Activated naive CD4-positive, alpha-beta T cell treated with anti-CD3 and anti-CD28 coated beads, Interleukin-2, amount 50 U/mL, for 24 hours (primary cell): ENCODE measurements at regions not wholly inside any gene's neighbourhood (a gene's known extent, or its start where the extent isn't known, plus 50 kb on each side); places are given as distances from the start of the nearest gene placed in this dataset.
"Not testable (repeated sequence)": the region's sequence is repeated elsewhere in the genome, so short reads cannot be mapped to it uniquely, and the experiment has no call there.

Experiments
- H3K27ac Mint-ChIP-seq: one replicate; pipeline ENCODE4 v1.8.0; 2021; ENCODE audit warnings: mild to moderate bottlenecking, mixed read lengths
- H3K27me3 Mint-ChIP-seq: one replicate; pipeline ENCODE4 v1.8.0; 2021; ENCODE audit warnings: mixed read lengths
- H3K36me3 Mint-ChIP-seq: one replicate; pipeline ENCODE4 v1.8.0; 2021; ENCODE audit warnings: mixed read lengths
- H3K4me1 Mint-ChIP-seq: one replicate; pipeline ENCODE4 v1.8.0; 2021; ENCODE audit warnings: mixed read lengths
- H3K4me3 Mint-ChIP-seq: one replicate; pipeline ENCODE4 v1.8.0; 2021; ENCODE audit warnings: mild to moderate bottlenecking, mixed read lengths
- H3K9me3 Mint-ChIP-seq: one replicate; pipeline ENCODE4 v1.8.0; 2021; ENCODE audit warnings: mixed read lengths

DNA sequence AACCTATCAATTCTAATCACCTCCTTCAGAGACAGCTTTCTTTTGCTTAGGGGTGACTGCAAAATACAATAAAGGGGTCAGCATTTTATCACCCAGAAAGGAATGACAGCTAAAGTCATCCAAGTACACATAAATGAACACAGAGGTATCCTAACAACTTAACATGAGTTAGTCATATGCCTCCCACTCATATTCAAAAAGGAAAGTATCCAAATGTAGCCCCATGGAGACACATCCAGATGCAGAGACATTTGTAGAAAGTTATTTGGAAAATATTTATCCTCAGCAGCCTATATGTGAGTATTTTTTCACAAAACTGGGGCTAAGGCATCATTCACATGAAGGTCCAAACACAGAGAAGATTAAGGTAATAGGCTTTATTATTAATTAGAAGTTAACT is 1579.7 kb upstream of the SLC39A10 start:
- Mint-ChIP-seq H3K27me3 (no peaks in the 10 kb centered on the region), H3K4me3 (no peak overlapping the region), H3K27ac (no peak overlapping the region), H3K9me3 (no peaks in the 10 kb centered on the region), H3K36me3 (no peaks in the 10 kb centered on the region), H3K4me1 (no peaks in the 10 kb centered on the region)

DNA sequence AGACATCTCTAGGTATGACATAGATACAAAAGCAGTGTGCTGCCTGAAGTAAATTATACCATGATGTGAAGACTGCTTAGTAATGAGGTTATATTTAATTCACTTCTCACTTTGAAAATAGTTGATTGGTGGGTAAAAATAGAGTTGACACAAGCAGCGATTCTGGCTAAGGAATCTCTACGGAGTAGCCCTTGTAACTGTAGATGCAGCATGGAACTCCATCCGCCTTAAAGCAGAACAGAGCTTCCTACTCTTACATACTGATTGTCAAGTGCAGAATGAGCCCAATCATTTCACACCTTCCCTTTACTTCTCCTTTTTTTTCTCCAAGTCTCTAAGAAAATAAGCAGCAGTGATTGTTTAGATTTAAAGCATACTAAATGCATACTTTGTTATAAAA is 1594.6 kb upstream of the SLC39A10 start:
- no peak overlapping the region for H3K4me3 Mint-ChIP-seq

DNA sequence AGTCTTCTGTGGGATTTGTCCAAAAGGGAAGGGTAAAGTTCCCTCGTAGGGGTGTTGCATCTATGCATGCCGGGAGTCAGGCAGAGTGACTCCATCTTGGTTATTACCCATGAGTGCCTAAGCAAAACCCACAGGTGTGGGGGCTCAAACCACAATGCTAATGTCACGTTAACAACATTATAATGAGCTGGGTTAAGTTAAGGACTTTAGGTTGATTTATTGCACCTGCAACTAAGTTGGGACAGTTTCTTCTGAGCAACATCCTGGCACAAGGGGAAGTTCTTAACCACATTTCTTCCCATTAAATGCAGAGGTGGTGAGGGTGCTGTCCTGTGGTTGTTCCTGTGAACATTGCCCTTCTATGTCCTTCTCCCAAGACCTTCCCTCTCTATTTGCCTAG is 1596.8 kb upstream of the SLC39A10 start:
- H3K36me3 Mint-ChIP-seq: no peaks in the 10 kb centered on the region
- H3K9me3 Mint-ChIP-seq: no peaks in the 10 kb centered on the region
- no peak overlapping the region for H3K4me3 Mint-ChIP-seq
- no peaks in the 10 kb centered on the region for H3K4me1 Mint-ChIP-seq
- no peaks in the 10 kb centered on the region for H3K27me3 Mint-ChIP-seq
- H3K27ac Mint-ChIP-seq: no peak overlapping the region

More for the DNA sequence above, 1594.6 kb upstream of the SLC39A10 start:
- no peaks in the 10 kb centered on the region for H3K36me3 Mint-ChIP-seq
- H3K4me1 Mint-ChIP-seq: no peaks in the 10 kb centered on the region
- H3K27me3 Mint-ChIP-seq: no peaks in the 10 kb centered on the region
- H3K9me3 Mint-ChIP-seq: no peaks in the 10 kb centered on the region
- H3K27ac Mint-ChIP-seq: no peak overlapping the region

DNA sequence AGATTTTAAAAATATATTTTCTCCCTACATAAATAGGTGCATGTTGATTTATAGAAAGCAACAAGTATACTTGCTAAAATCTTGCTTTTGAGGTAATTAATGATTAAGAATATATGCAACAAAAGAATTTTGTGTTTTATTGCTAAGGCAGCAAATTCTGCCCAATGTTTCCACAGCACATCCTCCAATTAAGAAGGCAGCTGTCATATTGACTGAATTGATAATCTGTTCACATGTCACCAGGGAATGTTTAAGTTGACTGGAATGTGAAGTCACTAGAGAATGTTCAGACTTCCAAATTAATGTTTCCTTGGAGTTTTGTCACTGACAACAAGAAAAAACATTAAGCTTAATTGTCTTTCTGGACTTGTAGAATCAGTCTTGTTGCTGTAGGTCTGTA is 1602.7 kb upstream of the SLC39A10 start:
- no peaks in the 10 kb centered on the region for H3K27me3 Mint-ChIP-seq
- H3K27ac Mint-ChIP-seq: no peak overlapping the region
- H3K4me1 Mint-ChIP-seq: no peaks in the 10 kb centered on the region

DNA sequence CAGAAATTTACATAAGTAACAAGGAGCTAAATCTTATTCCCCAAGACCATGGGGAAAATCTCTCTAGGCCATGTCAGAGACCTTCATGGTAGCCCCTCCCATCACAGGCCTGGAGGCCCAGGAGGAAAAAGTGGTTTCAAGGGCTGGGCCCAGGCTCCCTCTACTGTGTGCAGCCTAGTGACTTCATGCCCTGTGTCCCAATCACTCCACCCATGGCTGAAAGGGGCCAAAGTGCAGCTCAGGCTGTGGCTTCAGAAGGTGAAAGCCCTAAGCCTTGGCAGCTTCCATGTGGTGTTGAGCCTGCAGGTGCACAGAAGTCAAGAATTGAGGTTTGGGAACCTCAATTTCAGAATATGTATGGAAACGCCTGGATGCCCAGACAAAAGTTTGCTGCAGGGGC is 1612.7 kb upstream of the SLC39A10 start:
- no peaks in the 10 kb centered on the region for H3K9me3 Mint-ChIP-seq
- no peaks in the 10 kb centered on the region for H3K4me1 Mint-ChIP-seq
- no peaks in the 10 kb centered on the region for H3K27me3 Mint-ChIP-seq
- no peaks in the 10 kb centered on the region for H3K36me3 Mint-ChIP-seq
- H3K27ac Mint-ChIP-seq: no peak overlapping the region
- no peak overlapping the region for H3K4me3 Mint-ChIP-seq

More for the DNA sequence above, 1602.7 kb upstream of the SLC39A10 start:
- Mint-ChIP-seq H3K36me3 (no peaks in the 10 kb centered on the region), H3K9me3 (no peaks in the 10 kb centered on the region), H3K4me3 (no peak overlapping the region)

DNA sequence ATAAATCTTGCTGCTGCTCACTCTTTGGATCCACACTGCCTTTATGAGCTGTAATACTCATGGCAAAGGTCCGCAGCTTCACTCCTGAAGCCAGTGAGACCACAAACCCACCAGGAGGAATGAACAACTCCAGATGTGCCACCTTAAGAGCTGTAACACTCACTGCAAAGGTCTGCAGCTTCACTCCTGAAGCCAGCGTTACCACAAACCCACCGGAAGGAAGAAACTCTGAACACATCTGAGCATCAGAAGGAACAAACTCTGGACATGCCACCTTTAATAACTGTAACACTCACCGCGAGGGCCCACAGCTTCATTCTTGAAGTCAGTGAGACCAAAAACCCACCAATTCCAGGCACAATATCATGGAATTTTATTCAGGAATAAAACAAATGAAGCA is 1635.9 kb upstream of the SLC39A10 start:
- H3K36me3 Mint-ChIP-seq, H3K4me1 Mint-ChIP-seq, H3K27ac Mint-ChIP-seq, H3K9me3 Mint-ChIP-seq, H3K27me3 Mint-ChIP-seq, H3K4me3 Mint-ChIP-seq: not testable (repeated sequence)

DNA sequence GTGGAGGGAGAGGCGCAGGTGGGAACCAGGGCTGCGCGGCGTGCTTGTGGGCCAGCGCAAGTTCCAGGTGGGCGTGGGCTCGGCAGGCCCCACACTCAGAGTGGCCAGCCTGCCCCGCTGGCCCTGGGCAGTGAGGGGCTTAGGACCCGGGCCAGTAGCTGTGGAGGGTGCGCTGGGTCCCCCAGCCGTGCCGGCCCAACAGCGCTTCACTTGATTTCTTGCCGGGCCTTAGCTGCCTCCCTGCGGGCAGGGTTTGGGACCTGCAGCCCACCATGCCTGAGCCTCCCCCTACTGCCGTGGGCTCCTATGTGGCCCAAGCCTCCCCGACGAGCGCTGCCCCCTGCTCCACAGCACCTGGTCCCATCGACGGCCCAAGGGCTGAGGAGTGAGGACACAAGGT is 1636.9 kb upstream of the SLC39A10 start:
- no peaks in the 10 kb centered on the region for H3K4me1 Mint-ChIP-seq
- no peaks in the 10 kb centered on the region for H3K27me3 Mint-ChIP-seq
- H3K9me3 Mint-ChIP-seq: no peaks in the 10 kb centered on the region
- H3K27ac Mint-ChIP-seq: no peak overlapping the region
- H3K36me3 Mint-ChIP-seq: no peaks in the 10 kb centered on the region
- H3K4me3 Mint-ChIP-seq: no peak overlapping the region

DNA sequence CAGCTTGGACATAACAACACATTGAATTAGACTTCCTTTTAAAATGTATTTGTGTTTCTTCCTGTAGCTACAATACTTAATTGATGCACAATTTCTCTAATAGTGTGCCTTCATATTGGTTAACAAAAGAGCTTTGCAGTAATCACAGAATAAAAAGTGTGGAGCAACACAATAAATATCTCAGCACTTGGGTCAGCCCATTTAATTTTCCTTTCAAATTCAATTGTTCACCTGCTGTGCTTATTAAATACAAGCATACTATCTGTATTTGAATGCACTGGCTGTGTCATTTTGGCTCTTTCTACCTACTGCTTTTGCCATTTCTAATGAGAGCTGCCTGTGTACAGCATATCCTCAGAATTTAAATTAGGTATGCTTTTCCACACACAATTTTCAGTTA is 1641.3 kb upstream of the SLC39A10 start:
- Mint-ChIP-seq H3K9me3 (no peaks in the 10 kb centered on the region), H3K4me1 (no peaks in the 10 kb centered on the region), H3K36me3 (no peaks in the 10 kb centered on the region), H3K27ac (no peak overlapping the region), H3K27me3 (no peaks in the 10 kb centered on the region), H3K4me3 (no peak overlapping the region)

DNA sequence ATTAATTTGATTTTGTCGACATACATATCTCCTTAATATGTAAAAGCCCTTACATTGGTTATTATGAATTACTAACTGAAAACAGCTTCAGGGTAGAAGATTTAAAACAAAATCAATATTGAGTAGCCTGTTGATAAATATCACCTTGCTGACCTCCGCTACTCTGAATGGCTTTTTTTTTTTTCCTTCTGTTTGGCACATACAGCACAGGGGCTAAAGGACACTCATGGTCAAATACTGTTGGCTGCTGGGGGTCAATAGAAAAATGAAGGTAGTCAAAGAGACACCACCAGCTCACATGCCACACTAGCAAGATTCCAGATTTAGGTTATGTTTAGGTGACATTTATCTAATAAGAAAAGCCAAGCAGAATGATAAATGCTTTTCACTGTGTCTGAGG is 1642.4 kb upstream of the SLC39A10 start:
- no peaks in the 10 kb centered on the region for H3K27me3 Mint-ChIP-seq
- no peak overlapping the region for H3K4me3 Mint-ChIP-seq
- H3K36me3 Mint-ChIP-seq: no peaks in the 10 kb centered on the region
- no peak overlapping the region for H3K27ac Mint-ChIP-seq
- H3K9me3 Mint-ChIP-seq: peaks cover 2% of the 10 kb centered on the region
- no peaks in the 10 kb centered on the region for H3K4me1 Mint-ChIP-seq

DNA sequence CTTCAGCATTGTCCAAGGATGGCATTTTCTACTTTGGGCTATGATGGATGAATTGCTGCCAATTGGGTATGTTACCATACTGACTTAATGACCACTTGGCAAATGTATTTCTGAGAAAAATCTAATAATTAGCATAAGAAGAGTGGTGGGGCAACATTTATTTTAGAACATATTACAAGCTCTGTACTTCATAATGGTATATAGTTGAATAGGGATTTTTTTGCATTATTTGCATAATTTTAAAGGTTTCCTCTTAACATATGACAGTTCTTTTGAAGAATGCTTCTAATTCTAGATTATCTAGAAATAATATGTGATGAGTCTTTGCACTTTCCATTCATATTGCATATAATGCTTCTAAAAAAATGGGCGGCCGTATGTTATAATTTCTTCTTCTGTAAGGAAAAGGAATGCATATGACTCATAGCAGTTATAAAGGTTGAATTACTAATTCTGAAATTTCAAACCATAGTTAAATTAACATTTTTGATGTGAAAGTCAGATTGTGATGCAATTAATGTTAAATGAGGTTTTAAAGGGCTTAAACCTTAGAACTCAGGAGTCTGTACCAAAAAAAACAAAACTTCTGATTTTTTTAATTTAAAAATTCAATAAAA is 1652.3 kb upstream of the SLC39A10 start:
- H3K27ac Mint-ChIP-seq: no peak overlapping the region
- H3K36me3 Mint-ChIP-seq: no peaks in the 10 kb centered on the region
- H3K9me3 Mint-ChIP-seq: peaks cover 19% of the 10 kb centered on the region
- H3K4me1 Mint-ChIP-seq: no peaks in the 10 kb centered on the region
- no peaks in the 10 kb centered on the region for H3K27me3 Mint-ChIP-seq
- no peak overlapping the region for H3K4me3 Mint-ChIP-seq

DNA sequence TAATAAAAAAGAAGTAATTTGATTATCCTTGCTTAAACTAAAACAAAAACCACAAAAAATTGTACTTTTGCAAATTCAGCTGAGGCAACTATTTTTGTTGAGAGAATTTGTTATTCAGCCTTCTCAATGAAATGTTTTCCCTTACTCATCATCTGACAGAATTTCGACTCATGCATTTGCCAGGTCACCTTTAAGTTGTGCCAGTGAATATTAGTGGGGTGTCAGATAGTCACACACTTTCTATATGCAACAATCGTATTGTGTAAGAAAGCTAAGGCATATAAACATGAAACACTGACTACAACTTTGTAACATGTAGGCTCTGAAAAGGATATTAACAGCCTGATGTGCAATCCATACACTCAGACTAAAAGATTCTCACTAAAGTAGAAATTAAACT is 1653.1 kb upstream of the SLC39A10 start:
- no peaks in the 10 kb centered on the region for H3K4me1 Mint-ChIP-seq
- H3K4me3 Mint-ChIP-seq: no peak overlapping the region
- no peak overlapping the region for H3K27ac Mint-ChIP-seq
- H3K27me3 Mint-ChIP-seq: no peaks in the 10 kb centered on the region
- H3K9me3 Mint-ChIP-seq: peaks cover 13% of the 10 kb centered on the region
- H3K36me3 Mint-ChIP-seq: no peaks in the 10 kb centered on the region

DNA sequence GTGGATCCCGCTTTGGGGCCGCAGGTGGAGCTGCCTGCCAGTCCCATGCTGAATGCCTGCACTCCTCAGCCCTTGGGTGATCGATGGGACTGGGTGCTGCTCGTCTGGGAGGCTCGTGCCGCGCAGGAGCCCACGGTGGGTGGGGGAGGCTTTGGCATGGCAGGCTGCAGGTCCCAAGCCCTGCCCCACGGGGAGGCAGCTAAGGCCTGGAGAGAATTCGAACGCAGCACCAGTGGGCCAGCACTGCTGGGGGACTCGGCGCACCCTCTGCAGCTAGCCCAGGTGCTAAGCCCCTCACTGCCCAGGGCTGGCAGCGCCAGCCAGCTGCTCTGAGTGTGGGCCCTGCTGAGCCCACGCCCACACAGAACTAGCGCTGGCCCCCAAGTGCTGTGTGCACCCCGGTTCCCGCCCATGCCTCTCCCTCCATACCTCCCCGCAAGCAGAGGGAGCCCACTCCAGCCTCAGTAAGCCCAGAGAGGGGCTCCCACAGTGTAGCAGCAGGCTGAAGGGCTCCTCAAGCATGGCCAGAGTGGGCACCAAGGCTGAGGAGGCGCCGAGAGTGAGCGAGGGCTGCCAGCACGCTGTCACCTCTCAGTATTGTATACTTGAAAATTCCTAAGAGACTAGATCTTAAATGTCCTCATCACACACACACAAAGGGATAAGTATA is 1654.2 kb upstream of the SLC39A10 start:
- Mint-ChIP-seq H3K9me3 (peaks cover 6% of the 10 kb centered on the region), H3K27me3 (no peaks in the 10 kb centered on the region), H3K27ac (no peak overlapping the region), H3K4me1 (no peaks in the 10 kb centered on the region), H3K4me3 (no peak overlapping the region), H3K36me3 (no peaks in the 10 kb centered on the region)

DNA sequence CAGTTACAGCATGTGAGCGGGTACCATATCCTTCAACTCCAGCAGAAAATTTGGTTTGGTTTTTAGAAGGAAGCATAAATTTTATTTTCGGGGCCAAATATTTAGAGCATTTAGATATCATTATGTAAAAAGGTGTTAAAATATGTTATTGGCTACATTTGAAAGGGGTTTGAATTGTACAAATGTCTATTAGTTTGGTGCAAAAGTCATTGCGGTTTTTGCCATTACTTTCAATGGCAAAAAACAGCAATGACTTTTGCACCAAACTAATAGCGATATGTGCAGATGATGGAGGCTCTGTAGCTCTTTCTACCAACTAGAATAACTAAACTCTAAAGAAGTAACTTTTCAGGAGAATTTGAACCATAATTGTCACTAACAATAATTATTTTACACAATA is 1666.2 kb upstream of the SLC39A10 start:
- no peaks in the 10 kb centered on the region for H3K4me1 Mint-ChIP-seq
- no peaks in the 10 kb centered on the region for H3K9me3 Mint-ChIP-seq
- no peak overlapping the region for H3K27ac Mint-ChIP-seq
- H3K27me3 Mint-ChIP-seq: no peaks in the 10 kb centered on the region
- H3K4me3 Mint-ChIP-seq: no peak overlapping the region
- no peaks in the 10 kb centered on the region for H3K36me3 Mint-ChIP-seq

DNA sequence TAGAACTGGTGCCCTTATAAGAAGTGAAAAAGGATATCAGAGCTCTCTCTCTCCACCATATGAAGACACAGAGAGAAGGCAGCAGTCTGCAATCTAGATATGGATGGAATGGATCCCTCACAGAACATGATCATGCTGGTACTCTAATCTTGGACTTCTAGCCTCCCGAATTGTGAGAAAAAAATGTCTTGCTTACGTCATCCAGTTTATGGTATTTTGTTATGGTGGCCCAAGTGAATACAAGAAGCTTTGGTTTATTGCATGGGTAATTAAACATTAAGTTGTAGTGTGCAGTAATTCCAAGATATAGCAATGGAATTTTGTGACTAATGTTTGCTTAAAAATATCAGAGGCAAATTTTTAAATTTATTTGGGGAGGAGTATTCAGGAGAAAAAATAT is 1667.4 kb upstream of the SLC39A10 start:
- Mint-ChIP-seq H3K36me3 (no peaks in the 10 kb centered on the region), H3K27me3 (no peaks in the 10 kb centered on the region), H3K4me1 (no peaks in the 10 kb centered on the region), H3K27ac (no peak overlapping the region), H3K9me3 (no peaks in the 10 kb centered on the region), H3K4me3 (no peak overlapping the region)

DNA sequence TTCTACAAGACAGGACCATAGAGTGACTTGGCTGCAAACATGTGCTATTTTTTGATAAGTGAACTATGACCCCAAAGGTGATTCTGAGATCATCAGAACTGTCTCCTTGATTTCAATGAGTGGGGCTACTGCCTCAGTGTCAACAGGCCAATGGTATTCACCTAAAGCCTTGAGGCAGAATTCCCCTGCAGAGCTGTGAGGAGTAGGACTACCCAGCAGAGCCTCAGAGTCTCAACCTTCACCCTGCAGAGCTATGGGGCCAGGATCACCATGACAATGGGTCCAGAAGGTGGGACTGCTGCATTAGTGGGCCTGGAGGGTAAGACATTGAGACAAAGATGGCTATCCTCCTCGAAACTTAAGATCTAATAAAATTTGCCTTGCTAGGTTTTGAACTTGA is 1668.2 kb upstream of the SLC39A10 start:
- H3K4me1 Mint-ChIP-seq: no peaks in the 10 kb centered on the region
- H3K27ac Mint-ChIP-seq: no peak overlapping the region
- no peaks in the 10 kb centered on the region for H3K36me3 Mint-ChIP-seq
- H3K4me3 Mint-ChIP-seq: no peak overlapping the region
- H3K9me3 Mint-ChIP-seq: no peaks in the 10 kb centered on the region
- H3K27me3 Mint-ChIP-seq: no peaks in the 10 kb centered on the region

DNA sequence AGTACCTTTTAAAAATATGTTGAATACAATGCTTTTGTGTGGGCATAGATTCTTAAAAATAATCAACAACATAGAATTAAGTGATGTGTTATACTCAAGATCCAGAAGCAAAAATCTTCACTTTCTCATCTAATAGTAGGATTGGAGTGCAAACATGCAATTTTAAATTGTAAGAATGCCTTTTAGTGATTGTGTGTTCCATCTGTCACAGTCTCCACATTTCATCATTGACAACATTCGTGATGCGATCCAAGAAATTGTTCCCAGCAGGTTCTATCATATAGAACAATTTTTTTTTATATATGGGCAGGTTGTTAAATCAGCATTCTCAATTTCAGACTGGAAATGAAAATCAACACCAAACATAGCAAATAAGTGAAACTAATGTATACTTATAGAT is 1671.8 kb upstream of the SLC39A10 start:
- Mint-ChIP-seq H3K27ac (no peak overlapping the region), H3K36me3 (no peaks in the 10 kb centered on the region), H3K4me3 (no peak overlapping the region), H3K9me3 (no peaks in the 10 kb centered on the region), H3K27me3 (no peaks in the 10 kb centered on the region), H3K4me1 (no peaks in the 10 kb centered on the region)

DNA sequence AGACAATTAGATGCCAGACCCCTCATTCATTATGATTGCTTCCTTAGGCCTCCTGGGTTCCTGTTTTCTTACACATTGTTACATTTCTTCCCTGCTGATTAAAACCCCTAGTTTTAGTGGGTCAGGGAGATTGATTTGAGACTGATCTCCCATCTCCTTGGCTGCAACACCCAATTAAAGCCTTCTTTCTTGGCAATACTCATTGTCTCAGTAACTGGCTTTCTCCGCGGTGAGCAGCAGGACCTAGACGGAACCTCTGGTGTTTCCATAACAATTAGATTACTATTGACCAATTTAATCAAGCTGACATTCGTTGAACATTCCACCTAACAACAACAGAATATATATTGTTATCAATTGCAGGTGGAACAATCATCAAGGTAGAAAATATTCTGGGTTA is 1676.4 kb upstream of the SLC39A10 start:
- H3K27ac Mint-ChIP-seq: no peak overlapping the region
- no peaks in the 10 kb centered on the region for H3K36me3 Mint-ChIP-seq
- no peaks in the 10 kb centered on the region for H3K4me1 Mint-ChIP-seq
- H3K4me3 Mint-ChIP-seq: no peak overlapping the region
- no peaks in the 10 kb centered on the region for H3K27me3 Mint-ChIP-seq
- no peaks in the 10 kb centered on the region for H3K9me3 Mint-ChIP-seq
